ENCODE measurements at regions not wholly inside any gene's neighbourhood (a gene's known extent, or its start where the extent isn't known, plus 50 kb on each side); places are given as distances from the start of the nearest gene placed in this dataset.

GRCh38 chr18:47615043-47615442, 315.4 kb downstream of the SMAD2 start:
- intact Hi-C loops (cut with DNase I, micrococcal nuclease) = no loop called here
- DNase-seq (no peak), ATAC-seq (no peak)

DNA sequence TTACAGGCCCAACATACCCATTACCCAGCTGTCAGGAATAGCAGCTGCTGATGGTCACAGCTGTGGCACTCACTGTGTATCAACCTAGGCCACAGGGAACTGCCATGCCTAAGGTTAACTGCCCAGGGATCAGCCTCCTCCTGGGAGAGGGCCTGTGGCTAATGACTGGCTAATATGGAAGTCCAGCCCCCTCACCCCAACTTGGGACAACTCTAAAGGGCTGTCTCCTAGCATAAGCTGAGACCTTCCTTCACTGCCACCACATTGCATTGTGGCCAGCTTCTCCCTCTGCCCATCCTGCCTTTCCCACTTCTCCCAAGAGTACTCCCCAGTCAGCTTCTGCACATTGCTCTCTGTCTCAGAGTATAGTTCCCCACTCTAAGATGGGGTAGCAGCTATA, 316.5 kb downstream of the SMAD2 start:
- intact Hi-C loops (cut with DNase I, micrococcal nuclease) = no loop called here
- no peak for DNase-seq
- no peak for ATAC-seq

GRCh38 chr18:47611649-47612048, 318.8 kb downstream of the SMAD2 start:
- no peak for DNase-seq

DNA sequence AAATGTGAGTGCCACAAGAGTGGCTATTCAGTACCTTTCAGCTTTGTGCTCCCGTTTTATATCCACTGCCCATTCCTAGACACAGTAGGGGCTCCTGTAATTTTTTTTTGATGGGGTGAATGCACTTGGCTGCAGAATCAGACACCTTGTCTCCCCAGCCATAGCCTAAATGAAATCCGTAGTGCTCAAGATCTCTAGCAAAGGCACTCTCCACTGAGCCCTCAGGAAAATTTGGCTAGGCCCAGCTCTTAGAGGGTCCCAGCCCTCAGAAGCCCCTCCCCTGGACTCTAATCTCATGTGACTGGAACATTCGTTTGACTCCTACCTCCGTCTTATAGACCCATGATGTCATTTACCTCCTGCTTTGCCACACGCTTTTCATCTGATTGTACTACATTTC, 323.9 kb downstream of the SMAD2 start:
- ATAC-seq (no peak), DNase-seq (no peak)
- intact Hi-C loops (cut with DNase I, micrococcal nuclease) = no loop called here

More at GRCh38 chr18:47611649-47612048, 318.8 kb downstream of the SMAD2 start:
- ATAC-seq = no peak
- intact Hi-C loops (cut with DNase I, micrococcal nuclease) = no loop called here

DNA sequence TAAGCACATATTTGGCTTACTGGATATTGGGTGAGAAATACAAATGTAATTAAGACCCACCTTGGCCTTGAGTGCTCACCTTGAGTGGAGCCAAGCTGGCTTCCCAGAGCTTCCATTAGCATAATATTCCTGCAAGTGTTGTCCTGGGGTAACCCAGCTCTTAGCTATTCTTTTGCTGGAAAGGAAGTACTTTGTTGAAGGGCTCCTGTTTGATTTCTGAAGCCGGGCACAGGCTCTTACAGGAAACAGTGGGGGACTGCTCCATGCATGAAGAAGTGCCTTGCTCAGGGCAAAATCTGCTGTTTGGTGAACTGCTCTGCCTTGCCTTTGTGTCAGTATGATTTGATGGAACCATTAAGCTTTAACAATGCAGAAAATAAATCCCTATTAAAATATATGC, 325.4 kb downstream of the SMAD2 start:
- ATAC-seq (no peak), DNase-seq (no peak)
- intact Hi-C loops (cut with DNase I, micrococcal nuclease) = no loop called here

DNA sequence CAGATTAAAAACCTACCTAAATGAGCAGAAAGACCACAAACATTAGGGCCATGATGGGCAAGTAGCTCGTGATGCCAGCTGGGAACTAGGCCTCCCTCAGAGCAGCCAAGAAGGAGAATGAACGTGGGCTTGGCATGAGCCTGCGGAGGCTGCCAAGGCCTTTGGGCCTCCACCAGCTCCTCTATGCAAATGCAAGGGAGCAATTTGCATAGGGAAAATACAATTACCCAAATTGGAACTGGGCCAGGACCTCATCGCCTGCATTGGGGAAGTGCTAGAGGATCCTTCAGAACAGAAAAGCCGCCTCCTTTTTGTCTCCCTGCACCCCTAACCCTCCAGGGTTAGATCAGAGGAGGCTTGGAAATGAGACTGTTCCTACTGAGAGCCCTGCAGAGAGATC, 326.4 kb downstream of the SMAD2 start:
- ATAC-seq (no peak), DNase-seq (no peak)
- intact Hi-C loops (cut with DNase I, micrococcal nuclease) = no loop called here

GRCh38 chr18:47603158-47603557, 327.3 kb downstream of the SMAD2 start:
- intact Hi-C loops (cut with DNase I, micrococcal nuclease) = no loop called here
- DNase-seq = no peak
- ATAC-seq = no peak

DNA sequence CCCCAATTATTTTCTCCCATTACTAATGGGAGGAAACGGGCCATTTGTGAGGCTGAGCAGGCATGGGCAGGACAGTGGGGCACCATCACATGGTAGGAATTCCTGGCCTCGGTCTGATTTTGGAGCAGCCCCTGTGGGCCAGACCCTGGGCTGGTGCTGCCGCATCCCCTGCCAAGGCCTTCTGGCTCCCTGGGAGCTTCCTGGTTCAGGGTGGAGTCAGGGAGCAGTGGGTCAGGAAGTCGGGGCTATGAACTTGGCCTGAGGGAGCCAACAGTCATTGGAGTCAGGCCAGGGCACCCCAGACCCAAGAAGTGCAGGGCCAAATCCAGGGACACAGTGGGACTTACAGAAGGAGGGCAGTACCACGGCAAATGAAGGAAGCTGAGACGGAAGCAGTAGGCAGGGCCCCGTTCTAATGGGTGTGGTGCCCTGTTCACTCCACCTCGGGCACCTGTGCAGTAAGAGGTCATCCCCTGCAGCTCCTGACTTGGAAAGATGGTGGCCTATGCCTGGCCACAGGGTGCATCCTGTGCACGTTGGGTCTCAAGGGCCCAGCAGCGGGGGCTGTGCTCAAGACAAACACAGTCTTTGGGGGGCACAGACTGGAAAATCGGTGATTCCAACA, 328.1 kb downstream of the SMAD2 start:
- DNase-seq (peak in 1 of 2 donors; percentile 8), ATAC-seq (peak; percentile 83)
- intact Hi-C loops (cut with DNase I, micrococcal nuclease) = no loop called here

DNA sequence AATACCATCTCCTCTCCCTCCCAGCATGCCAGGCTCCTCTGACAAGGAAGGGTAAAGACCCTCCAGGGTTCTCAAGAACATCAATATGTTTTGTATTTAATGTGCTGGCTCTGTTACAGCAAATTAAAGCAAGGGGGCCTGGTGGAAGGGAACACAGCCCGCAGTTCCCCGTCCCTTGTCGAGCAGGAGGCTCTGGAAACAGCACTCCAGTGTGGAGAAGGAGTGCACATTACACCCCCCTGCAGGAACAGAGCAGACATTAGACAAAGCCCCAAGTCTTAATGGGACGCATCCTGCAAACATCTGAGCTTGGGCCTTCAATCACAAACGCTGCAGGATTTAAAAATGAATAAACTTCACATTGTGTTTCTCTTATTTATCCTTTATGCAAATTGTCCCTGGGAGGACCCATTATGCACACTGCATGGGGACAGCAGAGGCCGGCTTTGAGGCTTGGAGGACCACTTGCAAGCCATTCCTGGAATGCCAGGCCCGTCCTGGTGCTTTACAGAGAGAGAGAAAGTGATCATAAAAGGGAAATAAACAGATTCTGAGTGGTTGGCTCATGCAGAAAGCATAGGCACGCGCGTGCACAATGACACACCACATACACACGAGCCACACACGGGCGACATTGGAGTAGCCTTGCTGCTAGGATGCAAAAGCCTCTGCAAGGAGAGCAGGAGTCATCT, 328.7 kb downstream of the SMAD2 start:
- DNase-seq (no peak), ATAC-seq (no peak)
- intact Hi-C loops (cut with DNase I, micrococcal nuclease) = no loop called here

- ATAC-seq (peak; percentile 69), DNase-seq (peak in 1 of 2 donors; percentile 69)
- intact Hi-C loops (cut with DNase I, micrococcal nuclease) = no loop called here
These were observed 334.5 kb downstream of the SMAD2 start for GRCh38 chr18:47595831-47596501.

DNA sequence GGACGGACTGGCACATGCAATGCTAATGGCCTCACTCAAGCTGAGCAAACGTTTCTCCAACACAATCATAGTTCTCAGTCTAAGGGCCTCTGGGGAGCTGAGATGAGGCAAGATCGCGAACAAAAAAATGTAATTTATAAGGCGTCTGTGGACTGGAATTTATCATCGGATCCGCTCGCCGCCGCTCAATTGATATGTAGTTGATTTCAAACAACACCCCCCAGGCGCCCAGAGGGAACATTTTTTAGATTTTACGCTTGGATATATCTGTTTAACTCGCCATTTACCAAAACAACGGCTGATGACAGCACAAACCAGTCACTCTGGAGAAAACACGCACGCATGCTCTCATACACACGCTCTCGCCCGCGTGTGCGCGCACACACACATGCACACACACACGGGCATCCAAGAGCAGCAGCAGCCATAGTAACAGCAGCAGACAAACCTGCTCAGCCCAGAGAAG, 335.8 kb downstream of the SMAD2 start:
- ATAC-seq (no peak), DNase-seq (no peak)
- intact Hi-C loops (cut with DNase I, micrococcal nuclease) = no loop called here

GRCh38 chr18:47593744-47594472, 336.6 kb downstream of the SMAD2 start:
- ATAC-seq (peak; percentile 38), DNase-seq (no peak)
- intact Hi-C loops (cut with DNase I, micrococcal nuclease) = no loop called here

DNA sequence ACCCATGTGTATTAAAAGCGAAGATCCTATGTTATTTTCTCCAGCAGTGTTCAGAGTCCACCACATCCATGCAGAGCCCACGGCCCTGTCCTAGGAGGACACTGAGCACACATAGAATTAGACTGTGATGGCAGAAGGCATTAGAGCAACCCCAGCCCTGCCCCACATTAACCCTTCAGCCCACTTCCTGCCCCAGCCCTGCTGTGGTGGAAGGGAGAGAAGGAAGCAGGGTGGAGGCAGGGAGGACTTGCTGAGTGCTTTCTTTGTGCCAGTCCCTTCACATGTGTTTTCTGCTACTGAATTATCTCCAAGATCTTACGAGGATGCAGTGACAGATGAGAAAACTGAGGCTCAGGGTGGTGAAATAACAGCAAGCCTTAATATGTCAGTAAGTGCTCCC, 339.0 kb downstream of the SMAD2 start:
- intact Hi-C loops (cut with DNase I, micrococcal nuclease) = no loop called here
- DNase-seq (no peak), ATAC-seq (no peak)

DNA sequence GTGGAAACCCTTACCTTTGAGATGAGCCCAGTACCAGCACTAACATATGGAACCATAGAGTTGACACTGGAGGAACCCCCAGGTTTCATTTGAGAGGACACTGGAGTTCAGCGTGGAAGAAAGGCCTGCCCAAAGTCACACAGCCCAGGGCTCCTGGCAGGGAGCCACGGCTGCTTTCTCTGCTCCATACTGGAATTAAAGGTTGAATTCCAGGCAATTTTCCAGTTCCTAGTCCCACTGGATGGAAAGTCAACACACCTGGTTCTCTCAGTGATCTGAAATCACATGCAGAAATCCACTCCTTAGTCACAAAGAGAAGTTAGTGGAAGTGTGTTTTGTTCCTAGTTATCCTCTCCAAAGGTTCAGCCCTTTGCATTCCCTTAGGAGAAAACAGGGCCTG, 336.1 kb upstream of the SKOR2 start:
- no peak for DNase-seq
- intact Hi-C loops (cut with DNase I, micrococcal nuclease) = no loop called here
- no peak for ATAC-seq

GRCh38 chr18:47586418-47587070, 335.1 kb upstream of the SKOR2 start:
- DNase-seq (no peak), ATAC-seq (no peak)
- intact Hi-C loops (cut with DNase I, micrococcal nuclease) = no loop called here

DNA sequence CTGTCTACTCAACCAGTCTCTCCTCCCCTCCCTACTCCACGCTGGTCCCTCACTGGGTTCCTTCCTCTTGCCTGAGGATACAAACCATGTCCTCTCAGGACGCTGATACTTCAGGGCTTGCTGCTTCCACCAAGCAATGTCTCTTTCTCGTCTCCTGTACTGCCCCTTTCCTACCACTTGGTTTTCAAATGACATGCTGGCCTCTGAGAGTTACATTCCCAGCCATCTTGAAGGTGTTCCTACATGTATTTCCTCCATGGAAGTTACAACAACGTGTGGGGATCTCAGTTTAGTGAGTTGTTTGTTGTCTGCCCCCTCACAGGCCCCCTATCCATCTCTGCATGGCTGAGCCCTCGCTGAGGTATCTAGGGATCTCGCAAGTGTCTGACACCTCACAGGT, 334.5 kb upstream of the SKOR2 start:
- intact Hi-C loops (cut with DNase I, micrococcal nuclease) = no loop called here
- no peak for DNase-seq
- no peak for ATAC-seq

DNA sequence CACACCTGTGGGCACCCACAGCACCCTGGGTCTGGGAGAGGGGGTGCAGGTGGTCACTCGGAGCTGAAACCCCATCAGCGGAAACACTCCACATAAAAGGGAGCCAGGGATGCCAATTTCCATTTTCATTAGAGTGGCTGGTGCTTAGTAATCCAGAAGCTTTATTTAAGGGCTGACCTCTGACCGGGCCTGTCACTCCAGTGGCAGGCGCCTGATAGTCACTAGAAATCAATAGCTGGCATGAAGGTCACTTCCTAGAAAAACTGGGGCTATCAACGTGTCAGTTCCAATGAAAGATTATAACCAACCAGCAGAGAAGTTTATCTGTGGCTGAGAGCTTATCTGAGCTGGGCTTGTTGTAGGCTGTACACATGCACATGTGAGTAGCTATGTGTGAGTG, 333.7 kb upstream of the SKOR2 start:
- ATAC-seq = no peak
- intact Hi-C loops (cut with DNase I, micrococcal nuclease) = no loop called here
- no peak for DNase-seq

GRCh38 chr18:47582093-47582492, 330.6 kb upstream of the SKOR2 start:
- DNase-seq (no peak), ATAC-seq (no peak)
- intact Hi-C loops (cut with DNase I, micrococcal nuclease) = no loop called here

- ATAC-seq (no peak), DNase-seq (no peak)
- intact Hi-C loops (cut with DNase I, micrococcal nuclease) = no loop called here
These were observed 326.1 kb upstream of the SKOR2 start for GRCh38 chr18:47577520-47577919.

Measured in left colon (tissue), 2 donors.